HG03378 (cell line): ENCODE measurements at regions not wholly inside any gene's neighbourhood (a gene's known extent, or its start where the extent isn't known, plus 50 kb on each side); places are given as distances from the start of the nearest gene placed in this dataset.
"Not testable (repeated sequence)": the region's sequence is repeated elsewhere in the genome, so short reads cannot be mapped to it uniquely, and the experiment has no call there.

Source experiments
- ATAC-seq: cut with Tn5 transposase; IDR thresholded peaks from one replicate; pipeline ENCODE4 v1.9.1; 2021; ENCODE audit warnings: mild to moderate bottlenecking, moderate library complexity; ENCODE audit not compliant: unreplicated experiment

GRCh38 chr11:97905101-97905500 is 1115.6 kb upstream of the CNTN5 start:
- no peak for ATAC-seq

GRCh38 chr11:97905671-97906070 is 1115.1 kb upstream of the CNTN5 start:
- no peak for ATAC-seq

GRCh38 chr11:97908354-97908753 is 1112.4 kb upstream of the CNTN5 start:
- ATAC-seq, result no peak

GRCh38 chr11:97909614-97910399 is 1110.9 kb upstream of the CNTN5 start:
- no peak for ATAC-seq

- ATAC-seq, result no peak
These were observed 1108.1 kb upstream of the CNTN5 start for GRCh38 chr11:97912629-97913028.

GRCh38 chr11:97922933-97923332 is 1097.8 kb upstream of the CNTN5 start:
- not testable (repeated sequence) for ATAC-seq

- no peak for ATAC-seq
These were observed 1086.1 kb upstream of the CNTN5 start for GRCh38 chr11:97934572-97935208.

GRCh38 chr11:97937501-97937900 is 1083.2 kb upstream of the CNTN5 start:
- ATAC-seq, result no peak

- no peak for ATAC-seq
These were observed 1082.0 kb upstream of the CNTN5 start for GRCh38 chr11:97938789-97939188.

GRCh38 chr11:97943493-97943892 is 1077.3 kb upstream of the CNTN5 start:
- no peak for ATAC-seq

- no peak for ATAC-seq
These were observed 1072.0 kb upstream of the CNTN5 start for GRCh38 chr11:97948793-97949192.

GRCh38 chr11:97955595-97955994 is 1065.2 kb upstream of the CNTN5 start:
- ATAC-seq, result no peak

GRCh38 chr11:97956904-97957303 is 1063.8 kb upstream of the CNTN5 start:
- ATAC-seq, result no peak

- ATAC-seq, result no peak
These were observed 1059.3 kb upstream of the CNTN5 start for GRCh38 chr11:97961431-97961830.

GRCh38 chr11:97962758-97963157 is 1058.0 kb upstream of the CNTN5 start:
- ATAC-seq, result no peak

GRCh38 chr11:97963528-97964331 is 1057.0 kb upstream of the CNTN5 start:
- ATAC-seq, result no peak

- ATAC-seq, result no peak
These were observed 1056.3 kb upstream of the CNTN5 start for GRCh38 chr11:97964332-97965004.

GRCh38 chr11:97965849-97966646 is 1054.7 kb upstream of the CNTN5 start:
- ATAC-seq, result no peak

GRCh38 chr11:97966901-97967300 is 1053.8 kb upstream of the CNTN5 start:
- ATAC-seq, result no peak

- ATAC-seq, result no peak
These were observed 1052.7 kb upstream of the CNTN5 start for GRCh38 chr11:97968071-97968470.
